AG04450 (cell line): ENCODE measurements at regions not wholly inside any gene's neighbourhood (a gene's known extent, or its start where the extent isn't known, plus 50 kb on each side); places are given as distances from the start of the nearest gene placed in this dataset.

ENCODE experiments used
- CTCF ChIA-PET: fragments of 300-600, 350-600 bp; formaldehyde crosslinking; extraction: SDS; loops from one replicate; lab custom pipeline; 2022; ENCODE audit warnings: antibody characterized with exemption, inconsistent platforms; lab: Charles Lee
- POLR2A ChIA-PET: fragments of 350-600 bp; formaldehyde crosslinking; extraction: SDS; loops from one replicate; lab custom pipeline; 2021; ENCODE audit warnings: antibody characterized with exemption, inconsistent platforms; lab: Yijun Ruan, JAX
- DNase-seq: peaks from one replicate; pipeline ENCODE4 v3.0.0-alpha.2; 2011; ENCODE audit warnings: low read depth, low spot score
- H3K27ac ChIP-seq: one replicate; pipeline ENCODE4 v1.5.1; 2012; ENCODE audit warnings: low read depth, low read length, control low read depth
- H3K27me3 ChIP-seq: one replicate; pipeline ENCODE4 v1.6.0; 2012; ENCODE audit warnings: low read length; ENCODE audit not compliant: control insufficient read depth, insufficient read depth
- H3K4me3 ChIP-seq: 2 replicates; pipeline ENCODE4 v1.5.1; 2011; ENCODE audit warnings: mild to moderate bottlenecking, low read depth, low read length, control low read depth
- H3K9me3 ChIP-seq: 2 replicates; pipeline ENCODE4 v1.5.1; 2012; ENCODE audit warnings: low read length; ENCODE audit not compliant: control insufficient read depth, insufficient read depth
- CTCF ChIP-seq: IDR thresholded peaks from 2 replicates; pipeline ENCODE4 v1.5.1; 2011; ENCODE audit warnings: low read depth, low read length, control low read depth, inconsistent platforms

GRCh38 chr14:40164083-40164482, 731.9 kb upstream of the FBXO33 start:
- no peak for DNase-seq
- Histone ChIP-seq H3K9me3 (peaks cover 13% of the 10 kb centered on the region), H3K27me3 (no peaks in the 10 kb centered on the region), H3K4me3 (no peak overlapping the region), H3K27ac (no peak overlapping the region)
- ChIA-PET POLR2A (no interaction called here), CTCF (no interaction called here)
- TF ChIP-seq CTCF = no peak

GRCh38 chr14:40139657-40140056, 707.4 kb upstream of the FBXO33 start:
- Histone ChIP-seq H3K27me3 (no peaks in the 10 kb centered on the region), H3K27ac (no peak overlapping the region), H3K9me3 (no peaks in the 10 kb centered on the region; the same call in 1 of the 2 replicates), H3K4me3 (no peak overlapping the region)
- no peak for DNase-seq
- TF ChIP-seq CTCF = no peak
- CTCF ChIA-PET = no interaction called here
- POLR2A ChIA-PET = no interaction called here

GRCh38 chr14:40133463-40133862, 701.2 kb upstream of the FBXO33 start:
- Histone ChIP-seq H3K27ac (no peak overlapping the region), H3K9me3 (no peaks in the 10 kb centered on the region; the same call in 1 of the 2 replicates), H3K27me3 (no peaks in the 10 kb centered on the region), H3K4me3 (no peak overlapping the region)
- CTCF ChIA-PET = no interaction called here
- TF ChIP-seq CTCF = no peak
- DNase-seq = no peak
- POLR2A ChIA-PET = no interaction called here

GRCh38 chr14:40129159-40129558, 696.9 kb upstream of the FBXO33 start:
- peaks cover 12% of the 10 kb centered on the region; the same call in 1 of the 2 replicates for H3K9me3 ChIP-seq
- no peak overlapping the region for H3K27ac ChIP-seq
- H3K27me3 ChIP-seq = no peaks in the 10 kb centered on the region
- ChIA-PET POLR2A (no interaction called here), CTCF (no interaction called here)
- TF ChIP-seq CTCF = no peak
- no peak for DNase-seq
- no peak overlapping the region for H3K4me3 ChIP-seq

- H3K27ac ChIP-seq = no peak overlapping the region
- POLR2A ChIA-PET = no interaction called here
- TF ChIP-seq CTCF = no peak
- H3K9me3 ChIP-seq = peaks cover 15% of the 10 kb centered on the region
- no peak for DNase-seq
- CTCF ChIA-PET = no interaction called here
- H3K27me3 ChIP-seq = no peaks in the 10 kb centered on the region
- no peak overlapping the region for H3K4me3 ChIP-seq
Observed at GRCh38 chr14:40123816-40124215, 691.6 kb upstream of the FBXO33 start.
